GM12878 (cell line): ENCODE measurements at regions not wholly inside any gene's neighbourhood (a gene's known extent, or its start where the extent isn't known, plus 50 kb on each side); places are given as distances from the start of the nearest gene placed in this dataset.

Experiments
- BACH1 ChIP-seq: fragments of 450-650 bp; IDR thresholded peaks from 2 replicates; pipeline ENCODE4 v1.6.1; 2017; ENCODE audit warnings: mild to moderate bottlenecking, borderline replicate concordance
- CTCF ChIP-seq, 3 experiments: IDR thresholded peaks in 2 of 3; conservative IDR thresholded peaks in 1 of 3; 2 replicates each; pipeline ENCODE4 v1.5.1; 2011; ENCODE audit warnings: low read depth in 3 of 3, low read length in 3 of 3, mild to moderate bottlenecking in 3 of 3, control low read depth in 2 of 3, moderate library complexity in 2 of 3, inconsistent platforms in 1 of 3, mixed read lengths in 1 of 3; ENCODE audit not compliant: control insufficient read depth in 2 of 3, insufficient read depth in 1 of 3; ENCODE audit errors: extremely low read depth in 1 of 3
- ESRRA ChIP-seq: IDR thresholded peaks from 2 replicates; pipeline ENCODE4 v1.6.1; 2012; ENCODE audit warnings: mild to moderate bottlenecking, low read length, improper control_type of control experiment
- EZH2 ChIP-seq: IDR thresholded peaks from 2 replicates; pipeline ENCODE4 v1.6.1; 2012; ENCODE audit warnings: low read depth, mild to moderate bottlenecking, control low read depth, inconsistent platforms, low read length, borderline replicate concordance; ENCODE audit not compliant: control insufficient read depth
- POLR2A ChIP-seq: IDR thresholded peaks from 2 replicates; pipeline ENCODE4 v1.6.1; 2011; ENCODE audit warnings: low read depth, mild to moderate bottlenecking, low read length
- SIN3A ChIP-seq: IDR thresholded peaks from 2 replicates; pipeline ENCODE4 v1.6.1; 2012; ENCODE audit warnings: low read depth, low read length, improper control_type of control experiment
- SMC3 ChIP-seq: IDR thresholded peaks from 2 replicates; pipeline ENCODE4 v1.6.1; 2011; ENCODE audit warnings: low read length, improper control_type of control experiment, borderline replicate concordance
- TBL1XR1 ChIP-seq: IDR thresholded peaks from 2 replicates; pipeline ENCODE4 v1.6.1; 2012; ENCODE audit warnings: low read depth, low read length, improper control_type of control experiment
- ZZZ3 ChIP-seq: IDR thresholded peaks from 2 replicates; pipeline ENCODE4 v1.6.1; 2011; ENCODE audit warnings: low read depth; ENCODE audit not compliant: control insufficient read depth, insufficient read length

GRCh38 chr16:66167564-66168291 is 198.8 kb upstream of the CDH5 start:
- TF ChIP-seq ESRRA (no peak), TBL1XR1 (no peak), ZZZ3 (no peak), EZH2 (no peak), POLR2A (no peak), BACH1 (no peak), SIN3A (no peak), SMC3 (no peak), CTCF (IDR thresholded peaks at IDR 0.05 in 2 of 3, conservative IDR thresholded peaks at IDR 0.05 in 1 of 3; ENCODE audit: control insufficient read depth in 2 of 3, extremely low read depth in 1 of 3, insufficient read depth in 1 of 3, low read depth in 3 of 3, low read length in 3 of 3) (no peak)
